ENCODE measurements at regions not wholly inside any gene's neighbourhood (a gene's known extent, or its start where the extent isn't known, plus 50 kb on each side); places are given as distances from the start of the nearest gene placed in this dataset.

DNA sequence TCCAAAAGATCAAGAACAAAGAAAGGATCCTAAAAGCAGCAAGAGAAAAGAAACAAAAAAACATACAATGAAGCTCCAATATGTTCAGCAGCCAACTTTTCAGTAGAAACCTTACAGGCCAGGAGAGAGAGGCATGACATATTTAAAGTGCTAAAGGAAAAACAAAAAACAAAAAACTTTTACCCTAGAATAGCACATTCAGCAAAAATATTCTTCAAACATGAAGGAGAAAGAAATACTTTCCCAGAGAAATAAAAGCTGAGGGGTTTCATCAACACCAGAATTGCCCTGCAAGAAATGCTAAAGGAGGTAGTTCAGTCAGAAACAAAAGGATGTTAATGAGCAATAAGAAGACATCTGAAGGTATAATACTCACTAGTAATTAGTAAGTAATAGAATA lies 753.5 kb upstream of the POT1 start:
- TF ChIP-seq CTCF (IDR thresholded peaks at IDR 0.05) (no peak), POLR2A (IDR thresholded peaks at IDR 0.05) (no peak)

Data from testis (tissue), 2 donors.